ENCODE measurements at regions not wholly inside any gene's neighbourhood (a gene's known extent, or its start where the extent isn't known, plus 50 kb on each side); places are given as distances from the start of the nearest gene placed in this dataset.

GRCh38 chr2:49278141-49278540 lies 123.8 kb upstream of the FSHR start:
- H2BK20ac ChIP-seq (ENCODE audit: low read depth, low read length, poor library complexity, severe bottlenecking), result no peak overlapping the region
- no peaks in the 10 kb centered on the region for H4K20me1 ChIP-seq (ENCODE audit: control insufficient read depth, insufficient read depth, insufficient read length)
- no peak overlapping the region for H4K5ac ChIP-seq (ENCODE audit: insufficient read length, low read depth, low read length)
- H3K4me2 ChIP-seq (ENCODE audit: insufficient read depth, insufficient read length, low read length), result no peak overlapping the region
- peaks cover 7 to 17% (median 12%) of the 10 kb centered on the region in 3 experiments for H3K36me3 Mint-ChIP-seq (ENCODE audit: insufficient read depth in 1 of 3, low read depth in 3 of 3)
- no peak overlapping the region for H2AFZ ChIP-seq (ENCODE audit: low read length)
- no peak overlapping the region for H2BK15ac ChIP-seq (ENCODE audit: low read depth, low read length)
- peaks cover 14 to 25% of the 10 kb centered on the region in 2 experiments for H3K9me3 Mint-ChIP-seq
- H3K4me3 Mint-ChIP-seq, result no peak overlapping the region
- no peak overlapping the region for H2BK12ac ChIP-seq (ENCODE audit: insufficient read length, low read depth, low read length)
- no peak overlapping the region for H3K9ac ChIP-seq (ENCODE audit: extremely low read depth, insufficient read length, low read length)
- TF ChIP-seq, protein P1, sequence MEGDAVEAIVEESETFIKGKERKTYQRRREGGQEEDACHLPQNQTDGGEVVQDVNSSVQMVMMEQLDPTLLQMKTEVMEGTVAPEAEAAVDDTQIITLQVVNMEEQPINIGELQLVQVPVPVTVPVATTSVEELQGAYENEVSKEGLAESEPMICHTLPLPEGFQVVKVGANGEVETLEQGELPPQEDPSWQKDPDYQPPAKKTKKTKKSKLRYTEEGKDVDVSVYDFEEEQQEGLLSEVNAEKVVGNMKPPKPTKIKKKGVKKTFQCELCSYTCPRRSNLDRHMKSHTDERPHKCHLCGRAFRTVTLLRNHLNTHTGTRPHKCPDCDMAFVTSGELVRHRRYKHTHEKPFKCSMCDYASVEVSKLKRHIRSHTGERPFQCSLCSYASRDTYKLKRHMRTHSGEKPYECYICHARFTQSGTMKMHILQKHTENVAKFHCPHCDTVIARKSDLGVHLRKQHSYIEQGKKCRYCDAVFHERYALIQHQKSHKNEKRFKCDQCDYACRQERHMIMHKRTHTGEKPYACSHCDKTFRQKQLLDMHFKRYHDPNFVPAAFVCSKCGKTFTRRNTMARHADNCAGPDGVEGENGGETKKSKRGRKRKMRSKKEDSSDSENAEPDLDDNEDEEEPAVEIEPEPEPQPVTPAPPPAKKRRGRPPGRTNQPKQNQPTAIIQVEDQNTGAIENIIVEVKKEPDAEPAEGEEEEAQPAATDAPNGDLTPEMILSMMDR (conservative IDR thresholded peaks at IDR 0.05), result no peak
- H3K79me2 ChIP-seq (ENCODE audit: insufficient read depth, low read length), result no peaks in the 10 kb centered on the region
- H4K91ac ChIP-seq (ENCODE audit: insufficient read length, low read depth, low read length), result no peak overlapping the region
- DNase-seq, result no peak
- H3K4me1 Mint-ChIP-seq, result peaks cover 9% of the 10 kb centered on the region in 2 experiments
- H3K27me3 Mint-ChIP-seq (ENCODE audit: low read depth), result peaks cover 1% of the 10 kb centered on the region; the same call in 1 of the 2 replicates
- no peak overlapping the region for H3K14ac ChIP-seq (ENCODE audit: insufficient read depth, low read length)
- H3K18ac ChIP-seq (ENCODE audit: insufficient read length, low read depth, low read length), result no peak overlapping the region
- no peaks in the 10 kb centered on the region for H3K23me2 ChIP-seq (ENCODE audit: insufficient read length, low read depth, low read length, poor library complexity, severe bottlenecking)
- H3K9me3 ChIP-seq (ENCODE audit: control insufficient read depth, low read depth, low read length), result no peaks in the 10 kb centered on the region
- H2BK120ac ChIP-seq (ENCODE audit: low read depth, low read length, poor library complexity, severe bottlenecking), result no peak overlapping the region
- no peak overlapping the region for H2BK5ac ChIP-seq (ENCODE audit: insufficient read length, low read length)
- no peak overlapping the region for H3K23ac ChIP-seq (ENCODE audit: insufficient read length, low read depth, low read length)
- H3K27ac Mint-ChIP-seq, result no peak overlapping the region
- no peaks in the 10 kb centered on the region for H3K79me1 ChIP-seq (ENCODE audit: insufficient read depth, low read depth, low read length, poor library complexity, severe bottlenecking)
- H4K8ac ChIP-seq (replicated peaks; ENCODE audit: insufficient read length, low read depth, low read length), result no peak overlapping the region
- H3K4me1 ChIP-seq (ENCODE audit: insufficient read depth, low read length), result no peaks in the 10 kb centered on the region
- H3K27me3 ChIP-seq (ENCODE audit: insufficient read depth, low read length), result no peaks in the 10 kb centered on the region
- H3T11ph ChIP-seq (ENCODE audit: low read length), result no peak overlapping the region
- H3K4ac ChIP-seq (ENCODE audit: low read depth, low read length), result no peak overlapping the region
- H2AK5ac ChIP-seq (ENCODE audit: insufficient read length, low read length), result no peak overlapping the region
- H3K56ac ChIP-seq (ENCODE audit: insufficient read length, low read depth, low read length), result no peak overlapping the region
- H3K27ac ChIP-seq (ENCODE audit: insufficient read length, low read depth, low read length), result no peak overlapping the region
